HG03139 (cell line): ENCODE measurements at regions not wholly inside any gene's neighbourhood (a gene's known extent, or its start where the extent isn't known, plus 50 kb on each side); places are given as distances from the start of the nearest gene placed in this dataset.

Source experiments
- ATAC-seq: cut with Tn5 transposase; IDR thresholded peaks from one replicate; pipeline ENCODE4 v1.9.1; 2021; ENCODE audit not compliant: unreplicated experiment

GRCh38 chr2:16565481-16565880 is 100.2 kb downstream of the CYRIA start:
- ATAC-seq = no peak

- ATAC-seq = no peak
These were observed 104.0 kb downstream of the CYRIA start for GRCh38 chr2:16561676-16562075.

DNA sequence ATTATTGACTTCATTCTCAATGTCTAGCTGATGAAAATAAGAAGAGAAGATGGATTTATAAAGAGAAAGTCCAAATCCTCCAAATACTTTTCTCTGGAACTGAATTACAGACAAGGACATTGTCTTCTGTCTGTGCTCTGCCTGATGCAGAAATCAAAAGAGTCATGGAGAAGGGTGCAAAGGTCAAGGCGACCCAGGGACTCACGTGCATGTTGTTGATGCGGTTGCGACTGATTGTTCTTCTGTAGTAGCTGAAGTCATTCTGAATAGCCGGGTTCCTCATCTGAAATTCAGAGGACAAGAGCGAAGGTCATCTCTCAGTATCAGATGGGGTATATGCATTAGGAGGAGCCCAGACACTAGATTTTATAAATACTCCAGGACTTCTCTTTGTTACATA is 104.4 kb downstream of the CYRIA start:
- ATAC-seq = no peak

DNA sequence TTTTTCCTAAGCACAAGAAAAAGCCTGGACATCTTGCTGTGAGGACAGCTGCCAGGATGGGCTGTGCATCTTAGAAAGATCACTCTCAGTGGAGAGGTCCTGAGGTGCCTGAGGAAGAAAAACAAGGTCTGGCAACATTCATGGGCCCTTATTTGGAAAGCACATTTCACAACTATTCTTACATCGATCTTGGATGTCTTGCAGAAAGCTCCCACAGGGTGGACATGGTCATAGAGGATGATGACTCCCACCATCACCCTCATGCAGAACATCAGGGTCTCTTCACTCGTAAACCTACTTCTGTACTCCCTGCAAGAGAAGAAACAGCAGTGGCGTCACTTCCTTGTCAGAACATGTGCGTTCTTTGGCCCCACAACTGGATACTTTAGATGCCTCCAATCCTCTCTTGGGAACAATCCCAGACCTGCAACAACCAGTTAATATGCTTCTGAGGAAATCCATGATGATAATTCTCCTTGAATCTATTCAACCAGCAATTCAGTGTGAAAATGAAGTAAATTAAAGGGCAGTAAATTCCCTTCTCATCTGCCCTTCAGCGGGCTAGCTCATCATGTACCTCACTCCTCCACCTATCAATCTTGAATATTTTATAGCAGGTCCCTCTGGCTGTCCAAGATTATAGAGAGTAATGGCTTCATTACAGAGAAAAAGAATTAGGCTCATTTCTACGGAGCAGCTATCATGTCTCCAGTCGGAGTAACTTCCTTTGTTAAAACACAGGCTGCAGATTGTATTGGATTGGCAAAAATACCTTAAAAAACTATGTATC is 106.2 kb downstream of the CYRIA start:
- ATAC-seq = no peak

DNA sequence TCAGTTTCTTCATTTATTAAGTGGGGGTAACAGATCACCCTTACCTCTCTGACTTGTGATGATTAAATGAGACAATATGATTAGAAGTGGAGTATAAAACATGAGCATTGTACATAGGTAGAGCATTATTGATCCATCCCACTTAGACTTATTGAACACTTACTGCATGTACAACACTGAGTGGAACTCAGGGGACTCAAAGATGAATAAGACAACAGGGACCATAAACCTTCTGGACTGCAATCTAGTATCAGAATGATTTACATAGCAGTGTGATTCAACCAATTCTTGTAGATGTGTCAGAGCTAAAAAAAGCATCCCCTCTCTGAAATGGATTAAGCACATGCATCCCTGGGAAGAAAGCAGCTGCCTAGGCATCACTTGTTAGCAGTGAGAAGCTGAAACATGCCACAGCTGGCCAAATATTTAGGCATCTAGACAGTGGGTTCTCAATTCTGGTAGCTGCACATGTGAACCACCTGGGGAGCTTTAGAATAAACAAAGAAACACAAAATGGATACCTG is 111.5 kb downstream of the CYRIA start:
- ATAC-seq = no peak

DNA sequence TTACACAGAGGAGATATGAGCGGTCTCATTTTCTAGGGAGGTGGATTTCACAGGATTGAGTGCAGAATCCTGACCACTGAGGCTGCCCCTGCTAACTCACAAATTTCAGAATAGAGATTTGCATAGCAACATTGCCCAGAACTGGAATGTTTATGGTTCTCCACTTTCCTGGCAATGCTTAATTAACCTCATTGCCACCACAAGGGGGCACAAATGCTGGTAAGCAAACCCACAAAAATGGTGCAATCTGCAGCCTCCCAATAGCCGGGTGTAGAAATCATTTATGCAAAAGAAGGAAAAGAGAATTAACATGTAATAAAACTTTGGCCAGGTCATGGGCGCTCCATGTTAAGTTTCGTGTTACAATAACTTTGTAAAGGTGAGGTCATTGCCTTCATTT is 112.4 kb downstream of the CYRIA start:
- ATAC-seq = no peak

- no peak for ATAC-seq
These were observed 113.4 kb downstream of the CYRIA start for GRCh38 chr2:16552202-16552601.

GRCh38 chr2:16548036-16548435 is 117.6 kb downstream of the CYRIA start:
- ATAC-seq = no peak

DNA sequence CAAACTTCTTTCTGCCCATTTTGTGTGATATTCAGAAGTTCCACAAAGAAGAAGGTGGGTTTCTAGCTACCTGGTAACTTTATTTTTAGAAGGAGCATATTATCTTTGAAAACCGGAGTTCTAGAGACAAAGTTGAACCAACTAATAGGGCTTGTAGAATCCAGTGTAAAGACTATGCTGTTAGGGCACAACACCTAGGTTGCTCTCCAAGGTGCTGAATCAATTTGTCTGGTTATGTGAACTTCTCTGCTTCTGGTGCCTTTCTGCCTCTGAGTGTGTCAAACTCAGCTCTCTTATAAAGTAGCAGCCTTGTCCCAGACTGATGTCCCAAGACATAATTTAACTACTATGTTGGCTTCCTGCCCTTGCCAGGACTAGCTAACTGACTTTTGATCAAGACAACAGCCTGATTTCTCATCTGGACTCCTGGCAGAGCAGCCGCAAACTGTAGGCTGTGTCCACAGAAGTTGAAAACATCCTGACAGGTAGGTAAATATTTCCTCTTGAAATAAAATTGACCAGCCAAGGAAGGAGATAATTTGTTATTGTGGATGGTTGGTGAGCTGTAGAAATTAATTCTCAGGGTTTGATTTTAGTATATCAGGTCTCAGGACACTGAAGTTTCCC is 119.4 kb downstream of the CYRIA start:
- ATAC-seq = no peak

- ATAC-seq = no peak
These were observed 126.9 kb downstream of the CYRIA start for GRCh38 chr2:16538707-16539106.

DNA sequence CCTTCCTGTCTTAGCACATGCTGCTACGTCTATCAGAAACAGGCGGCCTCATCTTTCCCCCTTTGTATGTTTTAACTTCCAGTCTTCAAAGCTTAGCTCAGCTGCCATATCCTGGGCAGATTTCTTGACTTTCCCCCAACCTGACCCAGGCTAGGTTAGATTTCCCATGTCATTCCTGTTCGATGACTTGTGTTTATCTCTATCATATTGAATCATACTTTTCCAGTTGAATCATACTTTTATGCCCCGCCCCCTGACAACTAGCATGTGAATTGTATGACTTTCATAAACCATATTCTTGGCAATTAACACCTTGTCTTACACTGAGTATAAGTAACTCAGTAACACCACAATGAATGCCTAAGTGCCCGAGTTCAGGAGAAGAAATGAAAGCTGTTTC is 128.3 kb downstream of the CYRIA start:
- no peak for ATAC-seq

- no peak for ATAC-seq
These were observed 139.4 kb downstream of the CYRIA start for GRCh38 chr2:16526193-16526592.

- ATAC-seq = no peak
These were observed 140.3 kb downstream of the CYRIA start for GRCh38 chr2:16525265-16525887.

GRCh38 chr2:16523711-16524110 is 141.9 kb downstream of the CYRIA start:
- no peak for ATAC-seq

- no peak for ATAC-seq
These were observed 143.4 kb downstream of the CYRIA start for GRCh38 chr2:16522031-16522831.

GRCh38 chr2:16520891-16521290 is 144.7 kb downstream of the CYRIA start:
- ATAC-seq = no peak

GRCh38 chr2:16515696-16516095 is 149.9 kb downstream of the CYRIA start:
- no peak for ATAC-seq

DNA sequence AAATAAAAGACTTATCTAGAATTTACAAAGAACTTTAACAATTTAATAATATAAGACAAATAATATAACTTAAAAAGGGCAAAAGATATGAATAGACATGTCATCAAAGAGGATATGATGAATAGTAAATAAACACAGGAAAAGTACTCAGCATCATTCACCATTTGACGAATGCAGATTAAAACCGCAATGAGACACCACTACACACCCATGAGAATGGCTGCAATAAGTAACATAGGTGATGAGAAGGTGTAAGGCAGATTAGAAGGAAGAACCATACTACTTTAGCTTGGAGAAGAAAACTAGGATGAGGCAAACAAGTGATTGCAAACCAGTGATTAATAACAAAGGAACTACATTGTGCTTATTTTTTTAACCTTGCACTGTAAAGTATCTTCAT is 152.0 kb downstream of the CYRIA start:
- ATAC-seq = no peak

DNA sequence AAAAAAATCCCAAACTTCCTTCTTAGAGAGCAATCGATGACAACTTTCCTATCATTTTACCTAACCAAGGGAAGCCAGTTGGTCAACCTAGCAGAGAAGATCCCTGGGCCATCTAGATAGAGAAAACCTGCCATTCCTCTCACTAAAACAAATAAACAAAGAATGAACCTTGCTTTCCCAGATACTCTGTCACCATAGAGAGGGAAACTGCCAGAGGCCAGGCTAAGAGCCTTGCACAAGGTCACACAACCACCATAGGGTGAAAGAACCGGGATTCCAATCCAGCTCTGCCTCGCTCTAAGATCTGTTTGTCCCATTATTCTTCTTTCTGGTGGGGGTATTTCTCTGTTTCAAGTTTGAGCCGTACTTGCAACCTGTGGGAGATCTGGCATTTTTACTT is 154.6 kb downstream of the CYRIA start:
- no peak for ATAC-seq

GRCh38 chr2:16509042-16509441 is 156.6 kb downstream of the CYRIA start:
- ATAC-seq = no peak

DNA sequence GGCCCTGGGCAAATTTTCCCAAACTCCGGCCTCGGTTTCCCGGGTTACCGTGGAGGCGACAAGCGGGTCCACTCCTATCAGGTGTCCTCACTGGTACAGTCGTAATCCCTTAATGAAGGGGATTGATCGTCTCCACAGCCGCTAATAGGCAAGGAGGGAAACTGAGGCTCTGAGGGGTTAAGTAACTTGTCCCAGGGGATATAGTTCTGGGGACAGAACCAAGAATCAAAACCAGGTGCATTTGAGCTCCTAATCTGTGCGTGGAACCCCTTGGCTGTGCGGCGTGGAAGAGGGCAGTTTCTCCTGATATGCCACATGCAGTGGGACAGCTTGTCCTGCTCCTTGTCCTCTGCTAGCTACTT is 157.2 kb downstream of the CYRIA start:
- no peak for ATAC-seq
